GM18511 (cell line): ENCODE measurements at regions not wholly inside any gene's neighbourhood (a gene's known extent, or its start where the extent isn't known, plus 50 kb on each side); places are given as distances from the start of the nearest gene placed in this dataset.
"Not testable (repeated sequence)": the region's sequence is repeated elsewhere in the genome, so short reads cannot be mapped to it uniquely, and the experiment has no call there.

Experiments used
- ATAC-seq: cut with Tn5 transposase; IDR thresholded peaks from one replicate; pipeline ENCODE4 v1.9.1; 2021; ENCODE audit warnings: mild to moderate bottlenecking, moderate library complexity; ENCODE audit not compliant: unreplicated experiment

DNA sequence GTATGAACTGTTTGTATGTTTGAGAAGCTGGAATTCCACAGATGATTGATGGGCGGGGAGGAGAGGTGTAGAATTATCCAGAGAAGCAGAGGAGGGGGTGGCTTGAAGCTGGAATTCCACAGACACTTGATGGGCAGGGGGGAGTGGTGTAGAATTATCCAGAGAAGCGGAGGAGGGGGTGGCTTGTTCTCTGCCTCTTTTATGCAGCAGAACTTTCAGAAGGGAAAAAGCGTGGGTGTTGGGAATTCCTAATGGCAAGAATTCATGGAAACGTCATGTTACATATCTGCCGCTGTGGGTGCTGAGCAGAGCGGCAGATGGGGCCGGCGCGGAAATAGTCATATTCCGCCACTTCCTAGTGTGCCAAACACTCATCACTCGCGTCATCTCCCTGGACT, 167.9 kb upstream of the KCNG1 start:
- ATAC-seq, result no peak

DNA sequence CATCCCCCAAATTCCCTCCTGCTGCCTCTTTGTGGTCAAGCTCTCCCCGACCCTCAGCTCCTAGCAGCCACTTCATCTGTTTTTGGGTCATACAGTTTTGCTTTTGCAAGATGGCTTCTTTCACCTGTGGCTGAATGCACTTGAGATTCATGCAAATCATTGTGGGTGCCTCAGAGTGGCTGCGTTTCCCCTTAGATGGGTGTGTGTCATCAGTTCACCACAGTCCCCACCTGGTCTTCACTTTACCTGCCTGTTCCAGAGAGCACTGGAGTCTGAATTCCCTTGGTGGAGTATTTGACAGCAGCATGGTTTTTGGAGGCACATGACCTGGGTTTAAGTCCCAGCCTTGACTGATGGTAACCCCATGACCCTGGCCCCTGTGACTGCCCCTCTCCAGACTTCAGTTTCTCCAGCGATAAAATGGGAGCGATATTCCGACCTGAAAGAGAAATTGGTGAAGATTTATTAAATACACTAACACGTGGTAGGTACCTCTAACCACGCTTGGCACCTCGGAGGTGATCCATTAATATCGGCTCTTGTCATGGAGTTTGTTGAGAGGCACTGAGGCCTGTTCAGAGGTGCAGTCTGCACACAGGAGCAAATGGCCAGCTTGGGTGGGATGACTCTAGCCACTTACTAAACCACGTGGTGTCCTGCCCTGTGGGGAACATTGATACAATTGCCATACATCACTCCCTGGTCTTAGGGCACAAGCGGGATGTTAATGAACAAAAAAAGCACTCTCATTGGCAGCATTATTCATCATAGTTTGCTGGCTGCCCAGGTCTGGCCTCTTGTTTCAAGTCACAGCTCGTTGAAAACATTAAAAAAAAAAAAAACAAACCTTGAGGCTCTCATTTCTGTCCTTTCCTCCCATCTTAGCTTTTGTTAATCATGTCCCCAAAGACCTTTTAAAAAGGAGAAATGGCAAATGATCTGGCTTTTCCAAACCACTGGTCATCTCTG, 167.2 kb upstream of the KCNG1 start:
- ATAC-seq, result no peak

GRCh38 chr20:51188941-51189340, 166.0 kb upstream of the KCNG1 start:
- ATAC-seq, result no peak

GRCh38 chr20:51187261-51187660, 164.4 kb upstream of the KCNG1 start:
- no peak for ATAC-seq

DNA sequence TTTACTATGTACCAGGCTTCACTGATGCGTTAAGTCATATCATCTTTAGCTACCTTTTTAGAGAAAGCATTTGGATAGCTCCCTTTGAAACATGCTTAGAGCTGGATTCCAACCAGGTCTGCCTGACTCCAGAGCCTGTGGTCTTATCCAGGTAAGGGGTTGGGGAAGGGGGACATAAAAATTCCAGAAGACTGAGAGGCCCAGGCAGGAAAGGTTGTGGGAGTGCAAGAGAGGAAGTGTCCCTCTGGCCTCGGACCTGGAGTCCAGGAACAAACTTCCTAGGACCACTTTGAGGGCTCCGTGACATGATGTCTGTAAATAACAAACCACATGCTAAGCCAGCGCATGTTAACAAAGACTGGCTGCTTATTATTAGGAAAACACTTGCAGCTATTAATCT, 163.0 kb upstream of the KCNG1 start:
- ATAC-seq, result no peak

DNA sequence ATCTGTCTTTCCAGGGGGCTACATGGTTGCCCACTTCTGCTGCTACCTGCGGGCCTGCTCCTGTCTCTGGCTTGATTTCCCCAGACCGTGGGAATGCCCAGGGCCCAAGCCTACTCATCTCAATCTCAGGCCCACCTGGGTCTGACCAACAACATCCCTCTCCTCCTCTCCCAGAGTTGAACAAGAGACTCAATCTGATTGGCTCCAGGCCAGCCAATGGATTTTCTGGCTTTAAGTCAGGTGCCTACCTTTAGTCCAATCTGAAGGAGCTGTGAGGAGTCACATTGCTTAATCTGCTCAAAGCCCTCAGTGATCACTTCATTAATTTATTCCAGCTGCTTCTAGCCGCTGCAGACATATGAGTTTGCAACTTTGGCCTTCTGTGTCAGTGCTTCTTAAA, 162.4 kb upstream of the KCNG1 start:
- no peak for ATAC-seq

GRCh38 chr20:51184289-51184688, 161.4 kb upstream of the KCNG1 start:
- no peak for ATAC-seq

DNA sequence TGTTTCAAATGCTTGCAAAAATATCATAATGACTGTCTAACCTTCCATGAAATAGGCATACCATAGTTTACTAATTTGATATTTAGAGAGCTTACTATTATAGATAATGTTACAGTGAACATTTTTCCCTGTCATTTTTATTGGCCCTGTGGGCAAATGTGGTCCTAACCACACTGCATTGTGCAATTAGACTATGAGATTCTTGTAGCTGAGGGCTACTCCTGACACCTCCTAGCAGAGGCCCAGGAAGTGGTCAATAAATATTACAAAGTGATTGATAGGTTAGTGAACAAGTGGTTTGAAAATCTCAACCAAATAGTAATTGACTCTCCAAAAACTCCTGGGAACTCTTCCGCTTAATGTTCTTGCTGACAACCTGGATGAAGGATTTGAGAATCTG, 160.5 kb upstream of the KCNG1 start:
- ATAC-seq, result no peak

DNA sequence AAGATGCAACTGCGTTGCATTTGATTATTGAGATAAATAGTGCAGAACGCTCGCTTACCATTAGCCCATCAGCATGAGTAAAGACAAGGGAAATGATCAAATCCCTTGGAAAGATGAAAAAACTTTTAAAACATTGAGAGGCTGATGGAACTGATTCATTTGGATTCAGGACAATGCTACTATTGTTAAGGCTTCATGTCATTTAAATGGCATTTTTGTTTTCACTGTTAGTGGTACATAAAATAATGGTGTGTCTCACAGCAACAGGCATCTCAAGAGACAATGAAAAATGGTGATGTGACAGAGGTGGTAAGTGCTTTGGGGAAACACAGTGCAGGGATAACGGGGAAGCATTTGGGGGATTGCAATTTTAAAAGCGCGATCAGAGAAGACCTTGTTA, 159.7 kb upstream of the KCNG1 start:
- no peak for ATAC-seq

DNA sequence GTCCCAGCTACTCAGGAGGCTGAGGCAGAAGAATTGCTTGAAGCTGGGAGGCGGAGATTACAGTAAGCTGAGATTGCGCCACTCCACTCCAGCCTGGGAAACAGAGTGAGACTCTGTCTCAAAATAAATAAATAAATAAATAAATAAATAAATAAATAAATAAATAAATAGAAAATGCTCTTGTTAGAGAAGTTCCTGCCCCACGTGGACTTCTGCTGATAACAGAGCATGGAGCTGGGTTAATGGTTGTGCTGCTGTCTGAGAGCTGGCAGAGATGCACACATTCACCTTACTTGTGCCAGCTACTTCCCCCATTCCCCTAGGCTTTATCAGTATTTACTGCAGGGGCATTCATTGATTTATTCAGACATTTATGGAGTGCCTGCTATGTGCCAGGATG, 155.2 kb upstream of the KCNG1 start:
- no peak for ATAC-seq

GRCh38 chr20:51176876-51177275, 154.0 kb upstream of the KCNG1 start:
- ATAC-seq, result no peak

DNA sequence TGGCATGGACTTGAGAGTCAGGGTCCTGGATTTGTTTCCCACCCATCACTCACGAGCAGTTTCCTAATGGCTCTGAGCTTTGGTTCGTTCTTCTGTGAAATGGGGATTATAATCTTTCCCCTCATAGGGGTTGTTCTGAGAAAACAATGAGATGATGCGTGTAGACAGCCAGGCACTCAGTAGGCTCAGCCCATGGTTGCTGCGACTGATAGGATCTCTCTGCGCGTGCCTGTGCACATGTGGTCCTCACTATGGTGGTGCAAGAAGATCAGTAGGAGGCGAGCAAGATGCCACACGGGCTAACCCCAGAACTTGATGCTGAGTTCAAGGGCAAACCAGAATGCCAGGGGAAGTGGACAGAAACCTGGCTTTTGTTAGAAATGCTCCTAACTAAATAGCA, 153.5 kb upstream of the KCNG1 start:
- no peak for ATAC-seq

GRCh38 chr20:51175724-51176123, 152.8 kb upstream of the KCNG1 start:
- no peak for ATAC-seq

DNA sequence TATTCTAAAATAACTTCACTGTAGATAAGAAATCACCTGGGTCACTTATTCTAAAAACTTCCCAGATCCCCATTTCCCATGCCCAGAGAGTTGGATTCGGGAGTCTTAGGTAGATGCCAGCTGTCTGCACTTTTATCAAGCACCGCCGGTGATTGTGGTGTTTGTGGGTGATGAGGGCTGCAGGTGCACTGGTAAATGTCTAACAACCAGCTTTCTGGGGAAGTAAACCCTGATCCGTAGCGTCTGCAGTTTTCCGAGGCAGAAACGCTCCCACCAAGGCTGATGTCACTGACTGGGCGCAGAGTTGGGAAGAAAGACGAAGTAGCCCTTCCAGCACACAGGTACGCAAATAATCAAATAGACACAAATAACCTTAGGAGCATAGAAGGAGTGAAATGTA, 152.2 kb upstream of the KCNG1 start:
- no peak for ATAC-seq

DNA sequence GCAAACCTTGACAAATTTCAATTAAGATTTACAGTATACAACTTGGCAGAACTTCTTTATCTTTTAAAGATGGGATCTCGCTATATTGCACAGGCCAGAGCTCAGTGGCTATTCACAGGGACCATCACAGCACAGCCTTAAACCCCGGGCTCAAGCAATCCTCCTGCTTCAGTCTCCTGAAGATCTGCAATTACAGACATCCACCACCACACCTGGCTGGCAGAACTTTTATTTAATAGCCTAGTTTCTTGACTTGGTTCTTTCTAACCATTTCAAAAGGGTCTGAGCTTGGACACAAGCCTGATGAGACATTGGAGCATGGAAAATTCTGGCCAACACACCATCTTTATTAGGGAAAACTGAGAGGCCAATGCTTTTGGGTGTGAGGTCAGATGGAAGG, 151.6 kb upstream of the KCNG1 start:
- ATAC-seq, result no peak

- no peak for ATAC-seq
Observed at GRCh38 chr20:51172558-51173428, 149.9 kb upstream of the KCNG1 start.

DNA sequence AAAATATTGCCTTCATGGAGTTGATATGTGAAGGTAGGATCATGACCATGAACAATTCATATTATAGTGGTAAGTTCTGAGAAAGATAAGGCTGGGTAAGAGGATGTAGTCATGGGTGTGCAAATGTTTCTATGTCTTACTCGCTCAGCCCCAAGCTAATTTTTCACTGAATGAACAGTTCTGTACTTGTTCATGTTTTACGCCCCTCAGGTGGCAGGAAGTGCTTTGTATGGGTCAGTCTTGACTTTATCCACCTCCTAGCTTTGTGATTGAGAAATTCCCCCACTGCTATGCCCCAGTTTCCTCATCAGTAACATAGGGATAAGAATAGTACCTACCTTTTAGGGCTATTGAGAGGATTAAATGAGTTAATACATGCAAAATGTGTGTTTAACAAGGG, 148.2 kb upstream of the KCNG1 start:
- no peak for ATAC-seq

- no peak for ATAC-seq
Observed at GRCh38 chr20:51169813-51170212, 146.9 kb upstream of the KCNG1 start.

DNA sequence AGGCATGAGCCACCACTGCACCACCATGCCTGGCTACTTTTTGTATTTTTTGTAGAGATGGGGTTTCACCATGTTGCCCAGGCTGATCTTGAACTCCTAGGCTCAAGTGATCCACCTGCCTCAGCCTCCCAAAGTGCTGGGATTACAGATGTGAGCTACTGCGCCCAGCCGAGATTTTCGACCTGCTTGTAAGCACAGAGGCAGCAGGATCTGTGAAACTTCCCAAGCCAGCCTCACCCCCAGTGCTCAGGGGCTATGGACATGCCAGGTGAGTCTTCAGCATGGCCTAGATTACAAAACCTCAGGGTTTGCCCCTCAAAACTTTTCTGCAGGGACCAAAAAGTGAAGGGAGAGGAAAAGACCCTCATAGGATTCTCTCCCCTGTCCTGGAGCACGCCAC, 145.0 kb upstream of the KCNG1 start:
- not testable (repeated sequence) for ATAC-seq

DNA sequence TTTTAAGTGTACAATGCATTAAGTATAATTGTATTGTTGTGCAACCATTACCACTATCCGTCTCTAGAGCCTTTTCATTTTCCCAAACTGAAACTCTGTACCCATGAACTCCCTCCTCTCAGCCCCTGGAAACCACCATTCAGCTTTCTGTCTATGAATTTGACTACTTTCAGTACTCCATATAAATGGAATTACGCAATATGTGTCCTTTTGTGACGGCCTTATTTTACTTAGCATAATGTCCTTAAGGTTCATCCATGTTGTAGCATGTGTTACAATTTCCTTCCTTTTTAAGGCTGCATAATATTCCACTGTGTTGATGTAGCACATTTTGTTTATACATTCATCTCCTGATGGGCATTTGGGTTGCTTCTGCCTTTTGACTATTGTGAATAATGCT, 143.6 kb upstream of the KCNG1 start:
- no peak for ATAC-seq

DNA sequence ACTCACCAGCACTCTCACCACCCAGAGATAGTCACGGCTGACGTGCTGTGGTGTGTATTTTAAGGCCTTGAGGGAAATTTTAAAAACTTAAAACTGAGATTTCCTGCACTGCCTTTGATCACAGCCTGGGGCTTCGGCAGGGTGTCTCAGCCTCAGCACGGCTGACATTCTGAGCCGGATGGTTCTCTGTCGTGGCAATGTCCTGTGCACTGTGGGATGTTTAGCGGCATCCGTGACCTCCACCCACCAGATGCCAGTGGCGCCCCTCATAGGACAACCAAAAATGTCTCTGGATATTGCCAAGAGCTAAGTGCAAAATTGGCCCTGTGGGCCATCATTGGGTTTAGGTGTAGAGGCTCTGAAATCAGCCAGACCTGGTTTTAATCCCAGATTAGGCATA, 142.2 kb upstream of the KCNG1 start:
- ATAC-seq, result no peak

- ATAC-seq, result no peak
Observed at GRCh38 chr20:51164731-51165130, 141.8 kb upstream of the KCNG1 start.
